K562 (cell line): ENCODE measurements at regions not wholly inside any gene's neighbourhood (a gene's known extent, or its start where the extent isn't known, plus 50 kb on each side); places are given as distances from the start of the nearest gene placed in this dataset.

Experiments used
- ADNP ChIP-seq: fragments of 200-800 bp; sonication (Bioruptor generic); IDR thresholded peaks from 2 replicates; pipeline ENCODE4 v1.6.1; 2016; ENCODE audit warnings: missing genetic modification characterization, missing compliant biosample characterization
- ATF1 ChIP-seq, 2 experiments: fragments of 450-650 bp in 1 of 2; IDR thresholded peaks; 2 replicates each; pipeline ENCODE4 v1.6.1; 2016; ENCODE audit warnings: missing compliant biosample characterization in 1 of 2, missing genetic modification characterization in 1 of 2
- CREBBP ChIP-seq: IDR thresholded peaks from one replicate; pipeline ENCODE4 v1.6.1; 2012; ENCODE audit warnings: low read depth, mild to moderate bottlenecking, control low read depth, inconsistent platforms, low read length
- CTBP1 ChIP-seq: fragments of 450-650 bp; IDR thresholded peaks from 2 replicates; pipeline ENCODE4 v1.6.1; 2016; ENCODE audit warnings: borderline replicate concordance
- DEAF1 ChIP-seq: fragments of 450-650 bp; formaldehyde crosslinking; IDR thresholded peaks from 2 replicates; pipeline ENCODE4 v1.4.0; 2020; ENCODE audit warnings: mild to moderate bottlenecking, moderate library complexity
- ETV6 ChIP-seq, 3 experiments: fragments of 150-350 bp in 1 of 3; sonication (generic) in 1 of 3; formaldehyde crosslinking in 1 of 3; IDR thresholded peaks; 2 replicates each; pipeline versions ENCODE4 v1.6.1 to v1.8.0; 2014 to 2022; ENCODE audit warnings: borderline replicate concordance in 2 of 3, low read depth in 2 of 3, antibody characterized with exemption in 1 of 3, low read length in 1 of 3, mild to moderate bottlenecking in 1 of 3, missing genetic modification reagents in 1 of 3
- GABPA ChIP-seq: fragments of 200-800 bp; sonication (Bioruptor generic); conservative IDR thresholded peaks from 2 replicates; pipeline ENCODE4 v1.6.1; 2016; ENCODE audit warnings: low read depth, missing genetic modification characterization, missing compliant biosample characterization
- JUND ChIP-seq, 2 experiments: IDR thresholded peaks; 2 replicates in 1 of 2; 3 replicates in 1 of 2; pipeline ENCODE4 v1.6.1; 2011; ENCODE audit warnings: borderline replicate concordance in 2 of 2, low read depth in 2 of 2, low read length in 2 of 2, improper control_type of control experiment in 1 of 2, missing biosample characterization in 1 of 2, missing genetic modification characterization in 1 of 2, missing genetic modification reagents in 1 of 2
- KHSRP ChIP-seq: fragments of 450-650 bp; IDR thresholded peaks from 2 replicates; pipeline ENCODE4 v1.6.1; 2017
- L3MBTL2 ChIP-seq: fragments of 450-650 bp; IDR thresholded peaks from 2 replicates; pipeline ENCODE4 v1.6.1; 2016; ENCODE audit warnings: mild to moderate bottlenecking, moderate library complexity
- LCOR ChIP-seq: sonication (generic); formaldehyde crosslinking; IDR thresholded peaks from 2 replicates; pipeline ENCODE4 v1.8.0; 2022; ENCODE audit warnings: mild to moderate bottlenecking, missing genetic modification reagents
- NR2C1 ChIP-seq, 2 experiments: fragments of 450-650 bp; IDR thresholded peaks; 2 replicates each; pipeline ENCODE4 v1.6.1; 2017; ENCODE audit warnings: mild to moderate bottlenecking in 2 of 2, antibody characterized with exemption in 1 of 2, inconsistent platforms in 1 of 2, missing compliant biosample characterization in 1 of 2, missing genetic modification characterization in 1 of 2
- NRF1 ChIP-seq, 2 experiments: fragments of 450-650 bp; IDR thresholded peaks in 1 of 2; conservative IDR thresholded peaks in 1 of 2; 2 replicates each; pipeline ENCODE4 v1.6.1; 2014; ENCODE audit warnings: mild to moderate bottlenecking in 2 of 2
- SREBF1 ChIP-seq: fragments of 150-350 bp; IDR thresholded peaks from 2 replicates; pipeline ENCODE4 v1.6.1; 2014; ENCODE audit warnings: antibody characterized with exemption, low read depth, low read length, borderline replicate concordance
- ZNF174 ChIP-seq: fragments of 250-450 bp; sonication (Bioruptor Pico); IDR thresholded peaks from 2 replicates; pipeline ENCODE4 v1.4.0; 2020; ENCODE audit warnings: mild to moderate bottlenecking
- TF ChIP-seq, protein P1 (sequence below), 3 experiments: IDR thresholded peaks in 2 of 3; conservative IDR thresholded peaks in 1 of 3; 2 replicates each; pipeline ENCODE4 v1.5.1; 2011 to 2012; ENCODE audit warnings: low read length in 3 of 3, mild to moderate bottlenecking in 3 of 3, control low read depth in 2 of 3, improper control_type of control experiment in 1 of 3, inconsistent platforms in 1 of 3, low read depth in 1 of 3, mixed read lengths in 1 of 3, moderate library complexity in 1 of 3; ENCODE audit not compliant: insufficient read depth in 2 of 3
- TF ChIP-seq, protein P2 (sequence below), 2 experiments: fragments of 450-650 bp; conservative IDR thresholded peaks; 2 replicates each; pipeline ENCODE4 v1.6.1; 2017; ENCODE audit warnings: mild to moderate bottlenecking in 2 of 2, moderate library complexity in 2 of 2
- TF ChIP-seq, protein P3 (sequence below): sonication (generic); formaldehyde crosslinking; IDR thresholded peaks from 2 replicates; pipeline ENCODE4 v1.9.0; 2022; ENCODE audit warnings: mild to moderate bottlenecking, missing genetic modification reagents

DNA sequence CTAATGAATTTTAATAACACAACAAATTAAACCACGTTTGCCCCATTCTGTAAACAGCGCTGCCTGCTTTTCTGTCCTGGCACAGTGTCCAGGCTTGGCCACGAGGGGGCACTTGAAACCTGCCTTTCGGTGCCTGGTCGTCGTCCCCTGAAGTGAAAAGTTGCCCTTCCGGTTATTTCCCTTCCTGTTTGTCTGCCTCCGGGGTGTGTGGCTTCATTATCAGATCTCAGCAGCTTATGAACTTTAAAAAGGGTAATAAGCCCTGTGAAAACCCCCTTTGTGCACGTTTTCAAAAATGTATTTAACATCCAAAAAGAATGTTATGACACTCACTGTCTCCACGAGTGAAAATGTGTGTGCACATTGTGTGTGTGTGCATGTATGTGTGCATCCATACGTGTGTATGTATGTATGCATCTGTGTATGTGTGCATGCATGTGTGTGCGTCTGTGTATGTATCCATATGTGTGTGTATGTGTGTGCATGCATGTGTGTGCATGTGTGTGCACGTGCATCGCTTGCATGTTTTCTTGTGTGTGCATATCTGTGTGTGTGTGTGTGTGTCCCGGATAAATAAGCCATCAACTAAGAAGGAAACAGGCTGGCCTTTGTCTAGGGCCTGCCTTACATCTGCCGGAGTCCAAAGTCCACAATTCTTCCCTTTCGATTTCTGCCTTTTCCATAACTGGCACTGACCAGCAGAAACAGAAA, 358.4 kb downstream of the THBS2 start (continued):
- TF ChIP-seq LCOR (CRISPR knock-in tag) = no peak
- TF ChIP-seq SREBF1 = no peak
- 0 out of 2 replicates have a peak, but pooled peaks have one; percentile 17 for TF ChIP-seq CTBP1
- TF ChIP-seq NR2C1 (IDR thresholded peaks at IDR 0.05) = peak; percentile 71
- TF ChIP-seq NR2C1 (tag; IDR thresholded peaks at IDR 0.05) = peak; percentile 87
- TF ChIP-seq KHSRP = no peak
- TF ChIP-seq L3MBTL2 = peak; percentile 49; the same call in 1 of the 2 replicates
- peak; percentile 39; the same call in 1 of the 2 replicates for TF ChIP-seq JUND (IDR thresholded peaks at IDR 0.05; ENCODE audit: borderline replicate concordance, low read depth, low read length)
- no peak; the same call in 2 of the 3 replicates for TF ChIP-seq JUND (tag; IDR thresholded peaks at IDR 0.05; ENCODE audit: borderline replicate concordance, low read depth, low read length)
- TF ChIP-seq, protein P1, sequence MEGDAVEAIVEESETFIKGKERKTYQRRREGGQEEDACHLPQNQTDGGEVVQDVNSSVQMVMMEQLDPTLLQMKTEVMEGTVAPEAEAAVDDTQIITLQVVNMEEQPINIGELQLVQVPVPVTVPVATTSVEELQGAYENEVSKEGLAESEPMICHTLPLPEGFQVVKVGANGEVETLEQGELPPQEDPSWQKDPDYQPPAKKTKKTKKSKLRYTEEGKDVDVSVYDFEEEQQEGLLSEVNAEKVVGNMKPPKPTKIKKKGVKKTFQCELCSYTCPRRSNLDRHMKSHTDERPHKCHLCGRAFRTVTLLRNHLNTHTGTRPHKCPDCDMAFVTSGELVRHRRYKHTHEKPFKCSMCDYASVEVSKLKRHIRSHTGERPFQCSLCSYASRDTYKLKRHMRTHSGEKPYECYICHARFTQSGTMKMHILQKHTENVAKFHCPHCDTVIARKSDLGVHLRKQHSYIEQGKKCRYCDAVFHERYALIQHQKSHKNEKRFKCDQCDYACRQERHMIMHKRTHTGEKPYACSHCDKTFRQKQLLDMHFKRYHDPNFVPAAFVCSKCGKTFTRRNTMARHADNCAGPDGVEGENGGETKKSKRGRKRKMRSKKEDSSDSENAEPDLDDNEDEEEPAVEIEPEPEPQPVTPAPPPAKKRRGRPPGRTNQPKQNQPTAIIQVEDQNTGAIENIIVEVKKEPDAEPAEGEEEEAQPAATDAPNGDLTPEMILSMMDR (IDR thresholded peaks at IDR 0.05 in 2 of 3, conservative IDR thresholded peaks at IDR 0.05 in 1 of 3; ENCODE audit: insufficient read depth in 2 of 3, low read depth in 1 of 3, low read length in 3 of 3) = peak; percentile 92 to 96 (median 95)
- no peak for TF ChIP-seq ETV6 (IDR thresholded peaks at IDR 0.05; ENCODE audit: borderline replicate concordance in 1 of 2, low read depth in 2 of 2, low read length in 1 of 2)
- no peak for TF ChIP-seq ETV6 (CRISPR knock-in tag; IDR thresholded peaks at IDR 0.05; ENCODE audit: borderline replicate concordance)
- TF ChIP-seq, protein P2, sequence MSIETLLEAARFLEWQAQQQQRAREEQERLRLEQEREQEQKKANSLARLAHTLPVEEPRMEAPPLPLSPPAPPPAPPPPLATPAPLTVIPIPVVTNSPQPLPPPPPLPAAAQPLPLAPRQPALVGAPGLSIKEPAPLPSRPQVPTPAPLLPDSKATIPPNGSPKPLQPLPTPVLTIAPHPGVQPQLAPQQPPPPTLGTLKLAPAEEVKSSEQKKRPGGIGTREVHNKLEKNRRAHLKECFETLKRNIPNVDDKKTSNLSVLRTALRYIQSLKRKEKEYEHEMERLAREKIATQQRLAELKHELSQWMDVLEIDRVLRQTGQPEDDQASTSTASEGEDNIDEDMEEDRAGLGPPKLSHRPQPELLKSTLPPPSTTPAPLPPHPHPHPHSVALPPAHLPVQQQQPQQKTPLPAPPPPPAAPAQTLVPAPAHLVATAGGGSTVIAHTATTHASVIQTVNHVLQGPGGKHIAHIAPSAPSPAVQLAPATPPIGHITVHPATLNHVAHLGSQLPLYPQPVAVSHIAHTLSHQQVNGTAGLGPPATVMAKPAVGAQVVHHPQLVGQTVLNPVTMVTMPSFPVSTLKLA (conservative IDR thresholded peaks at IDR 0.05) = 0 out of 4 replicates have a peak, but pooled peaks of 1 of the 2 experiments have one; percentile 18
- TF ChIP-seq ADNP (tag) = no peak
- peak; percentile 86 for TF ChIP-seq GABPA (tag)
- peak; percentile 90 for TF ChIP-seq DEAF1
- TF ChIP-seq ATF1 (CRISPR knock-in tag; IDR thresholded peaks at IDR 0.05) = no peak
- peak; percentile 37; the same call in 1 of the 2 replicates for TF ChIP-seq ATF1 (tag; IDR thresholded peaks at IDR 0.05)
- TF ChIP-seq ZNF174 = no peak
- TF ChIP-seq CREBBP = no peak
- TF ChIP-seq, protein P3, sequence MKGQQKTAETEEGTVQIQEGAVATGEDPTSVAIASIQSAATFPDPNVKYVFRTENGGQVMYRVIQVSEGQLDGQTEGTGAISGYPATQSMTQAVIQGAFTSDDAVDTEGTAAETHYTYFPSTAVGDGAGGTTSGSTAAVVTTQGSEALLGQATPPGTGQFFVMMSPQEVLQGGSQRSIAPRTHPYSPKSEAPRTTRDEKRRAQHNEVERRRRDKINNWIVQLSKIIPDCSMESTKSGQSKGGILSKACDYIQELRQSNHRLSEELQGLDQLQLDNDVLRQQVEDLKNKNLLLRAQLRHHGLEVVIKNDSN (CRISPR knock-in tag) = no peak
- TF ChIP-seq NRF1 (conservative IDR thresholded peaks at IDR 0.05 in 1 of 2, IDR thresholded peaks at IDR 0.05 in 1 of 2) = 0 out of 4 replicates have a peak, but pooled peaks of 1 of the 2 experiments have one; percentile 6
